GM19351 (cell line): ENCODE measurements at regions not wholly inside any gene's neighbourhood (a gene's known extent, or its start where the extent isn't known, plus 50 kb on each side); places are given as distances from the start of the nearest gene placed in this dataset.

Experiments used
- ATAC-seq: cut with Tn5 transposase; IDR thresholded peaks from one replicate; pipeline ENCODE4 v1.9.1; 2021; ENCODE audit warnings: mild to moderate bottlenecking, moderate library complexity; ENCODE audit not compliant: unreplicated experiment

DNA sequence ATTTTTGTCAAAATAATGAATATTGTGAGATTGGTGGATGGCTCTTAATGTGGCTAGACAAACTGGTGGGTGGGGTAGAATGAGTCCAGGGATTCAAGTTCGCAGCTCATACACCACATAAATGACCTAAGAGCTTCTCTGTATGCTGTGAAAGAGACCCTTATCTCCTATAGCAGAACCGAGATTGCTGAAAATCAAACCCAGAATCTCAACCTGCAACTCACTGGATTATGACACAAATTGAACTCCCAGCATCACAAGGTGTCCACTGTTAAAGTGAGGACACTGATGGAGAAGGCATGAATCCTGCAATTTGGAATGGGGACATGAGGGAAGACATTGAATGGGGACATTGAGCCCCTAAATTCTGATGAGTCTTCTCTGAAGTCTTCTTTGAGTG, 51.3 kb upstream of the CNKSR3 start:
- ATAC-seq, result no peak

GRCh38 chr6:154565331-154565730, 54.8 kb upstream of the CNKSR3 start:
- no peak for ATAC-seq

- ATAC-seq, result no peak
Measured at GRCh38 chr6:154566866-154567265, 56.4 kb upstream of the CNKSR3 start.

GRCh38 chr6:154567695-154568220, 57.3 kb upstream of the CNKSR3 start:
- ATAC-seq, result no peak

- no peak for ATAC-seq
Measured at GRCh38 chr6:154569156-154569862, 58.8 kb upstream of the CNKSR3 start.

DNA sequence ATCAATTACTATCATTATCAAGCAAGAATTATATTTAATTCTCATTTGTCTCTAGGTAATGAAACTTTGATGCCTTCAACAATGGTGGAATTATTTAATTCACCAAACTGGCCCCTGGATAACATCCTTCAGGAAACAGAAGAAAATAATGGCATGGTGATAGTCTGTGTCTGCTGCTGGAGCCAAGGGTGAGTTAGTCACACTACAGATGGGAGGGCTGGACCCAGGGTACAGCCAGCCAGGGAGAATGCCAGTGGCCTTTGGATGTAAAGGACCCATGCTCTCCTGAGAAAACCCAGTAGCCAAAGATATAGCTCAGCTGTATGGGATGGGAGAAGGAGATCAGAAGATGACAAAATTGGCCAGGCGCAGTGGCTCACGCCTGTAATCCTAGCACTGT, 60.0 kb upstream of the CNKSR3 start:
- ATAC-seq, result no peak

DNA sequence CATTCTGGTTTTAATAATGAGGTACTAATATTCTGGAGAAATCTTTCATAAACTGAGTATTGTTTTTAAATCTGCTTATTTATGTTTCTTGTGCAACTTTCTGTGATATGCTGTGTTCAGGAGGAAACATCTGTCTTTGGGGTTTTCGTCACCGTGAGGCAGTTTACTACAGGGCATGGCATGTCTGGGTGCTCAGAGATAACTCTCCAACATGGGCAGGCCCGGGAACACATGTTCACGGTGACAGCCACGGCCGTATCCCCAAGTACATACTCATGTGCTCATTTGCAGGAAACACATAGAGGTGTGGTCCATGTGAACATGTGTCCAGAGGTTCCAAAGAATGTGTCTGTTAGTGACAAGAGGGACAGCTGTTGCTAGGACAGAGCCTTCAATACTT, 62.1 kb upstream of the CNKSR3 start:
- no peak for ATAC-seq

DNA sequence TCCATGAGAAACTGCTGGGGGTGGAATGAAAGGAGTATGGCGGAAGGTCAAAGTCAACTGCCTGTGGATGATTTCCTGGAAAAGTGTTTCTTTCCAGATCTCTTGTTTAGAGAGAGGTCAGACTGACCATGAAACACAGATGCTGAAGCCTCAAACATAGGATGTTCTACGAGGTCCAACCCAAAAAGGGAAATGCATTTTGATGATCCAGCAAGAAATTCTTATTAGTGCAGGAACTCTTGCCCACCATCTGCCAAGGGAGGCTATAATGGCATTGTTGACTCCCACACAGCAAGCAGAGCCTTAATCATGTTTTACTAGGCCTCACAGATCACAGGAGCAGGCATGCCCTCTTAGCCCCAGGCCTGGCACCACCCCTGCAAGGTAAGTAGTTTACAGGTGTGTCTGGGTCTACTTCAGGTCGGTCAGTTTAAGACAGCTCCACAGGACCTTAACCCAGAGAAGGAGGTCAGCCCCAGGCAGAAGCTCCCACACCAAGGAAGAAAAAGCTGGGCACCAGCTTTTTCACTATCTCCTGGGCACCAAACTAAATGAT, 67.6 kb upstream of the CNKSR3 start:
- no peak for ATAC-seq

GRCh38 chr6:154579046-154579445, 68.6 kb upstream of the CNKSR3 start:
- no peak for ATAC-seq

DNA sequence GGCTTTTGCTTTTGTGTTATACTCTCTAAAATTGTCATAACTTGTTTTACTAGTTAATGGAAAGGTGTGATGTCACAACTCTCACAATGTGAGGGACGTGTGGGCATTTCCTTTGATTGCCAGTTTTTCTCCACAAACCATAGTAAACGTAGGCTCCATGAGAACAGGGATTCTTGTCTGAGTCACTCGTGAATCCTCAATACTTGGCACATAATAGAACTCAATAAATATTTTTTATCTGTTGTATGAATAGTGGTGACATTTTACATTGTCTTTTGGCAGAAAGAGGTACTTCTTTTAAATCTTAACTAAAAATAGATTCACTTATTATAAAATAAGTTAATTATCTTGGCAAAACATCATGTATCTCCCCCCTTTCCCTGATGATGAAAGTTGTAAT, 69.0 kb upstream of the CNKSR3 start:
- ATAC-seq, result no peak

DNA sequence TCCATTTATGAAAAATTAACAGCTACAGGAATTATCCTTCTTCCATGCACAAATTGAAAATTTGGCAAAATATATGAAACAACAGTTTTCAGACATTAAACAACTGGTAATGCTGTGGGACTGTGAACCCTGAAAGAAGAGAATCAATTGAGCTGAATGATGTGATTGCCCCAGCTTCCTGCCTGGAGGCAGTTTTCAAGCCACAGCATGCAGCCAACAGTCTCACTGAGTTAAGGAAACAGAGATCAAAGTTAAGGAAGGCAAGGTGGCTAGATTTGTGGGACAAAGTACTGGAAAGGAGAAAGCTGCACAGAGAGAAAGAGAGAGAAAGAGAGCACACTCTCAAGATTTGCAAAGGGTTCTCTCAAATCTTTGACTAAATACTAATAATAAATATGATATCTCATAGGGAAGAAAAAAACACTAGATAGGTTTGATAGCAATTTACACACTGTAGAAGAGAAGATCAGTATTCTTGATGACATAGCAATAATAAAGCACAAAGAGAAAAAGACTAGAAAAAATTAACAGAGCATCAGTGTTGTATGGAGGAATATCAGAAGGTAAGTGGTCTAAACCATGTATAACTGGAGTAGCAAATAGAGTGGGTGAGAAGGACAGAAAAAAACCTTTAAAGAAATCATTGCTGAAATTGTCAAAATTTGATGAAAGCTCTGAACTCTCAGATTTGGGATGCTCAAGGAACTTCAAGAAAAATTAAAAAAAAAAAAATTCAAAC, 70.1 kb upstream of the CNKSR3 start:
- no peak for ATAC-seq

GRCh38 chr6:154582696-154583095, 72.2 kb upstream of the CNKSR3 start:
- ATAC-seq, result no peak

DNA sequence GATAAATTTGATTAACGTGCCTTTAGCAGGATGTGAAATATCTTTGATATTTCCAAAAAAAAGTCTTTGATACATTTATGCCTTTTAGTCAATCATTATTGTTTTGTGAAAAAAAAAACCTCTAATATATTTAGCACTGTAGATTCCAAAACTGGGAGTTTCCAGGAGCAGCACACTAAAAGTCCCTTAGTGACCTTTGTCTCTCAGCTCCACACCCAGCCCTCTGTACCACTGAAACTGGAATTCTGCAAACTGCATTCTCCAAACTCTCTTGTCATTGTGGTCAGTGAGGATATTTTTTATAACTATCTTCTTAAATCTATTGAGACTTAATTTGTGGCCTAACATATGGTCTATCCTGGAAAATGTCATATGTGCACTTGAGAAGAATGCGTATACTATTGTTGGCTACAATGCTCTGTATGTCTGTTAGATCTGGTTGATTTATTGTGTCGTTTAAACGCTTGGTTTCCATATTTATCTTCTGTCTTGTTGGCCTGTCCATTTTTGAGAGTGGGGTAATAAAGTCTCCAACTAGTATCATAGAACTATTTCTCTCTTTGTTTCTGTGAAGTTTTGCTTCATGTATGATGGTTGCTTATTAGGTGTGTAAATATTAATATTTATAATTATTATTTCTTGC, 73.2 kb upstream of the CNKSR3 start:
- ATAC-seq, result no peak

DNA sequence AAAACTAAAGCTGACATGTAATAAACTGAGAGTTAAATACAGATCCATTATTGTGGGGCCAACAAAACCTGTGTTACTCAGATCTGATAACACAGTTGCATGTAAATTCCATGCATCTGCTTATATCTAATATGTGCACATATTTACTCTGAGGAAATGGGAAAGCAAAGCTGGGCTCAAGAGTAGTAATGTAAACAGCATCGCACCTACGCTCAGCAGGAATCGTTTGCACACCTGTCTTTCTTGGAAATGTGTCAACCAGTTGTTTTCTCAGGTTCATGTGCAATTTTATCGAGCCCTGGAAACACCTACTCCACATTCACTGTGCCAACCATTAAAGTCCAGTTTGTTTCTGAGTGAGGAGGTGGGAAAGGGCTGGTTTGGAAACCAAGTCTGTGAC, 80.3 kb upstream of the CNKSR3 start:
- no peak for ATAC-seq

GRCh38 chr6:154591234-154591633, 80.7 kb upstream of the CNKSR3 start:
- no peak for ATAC-seq

DNA sequence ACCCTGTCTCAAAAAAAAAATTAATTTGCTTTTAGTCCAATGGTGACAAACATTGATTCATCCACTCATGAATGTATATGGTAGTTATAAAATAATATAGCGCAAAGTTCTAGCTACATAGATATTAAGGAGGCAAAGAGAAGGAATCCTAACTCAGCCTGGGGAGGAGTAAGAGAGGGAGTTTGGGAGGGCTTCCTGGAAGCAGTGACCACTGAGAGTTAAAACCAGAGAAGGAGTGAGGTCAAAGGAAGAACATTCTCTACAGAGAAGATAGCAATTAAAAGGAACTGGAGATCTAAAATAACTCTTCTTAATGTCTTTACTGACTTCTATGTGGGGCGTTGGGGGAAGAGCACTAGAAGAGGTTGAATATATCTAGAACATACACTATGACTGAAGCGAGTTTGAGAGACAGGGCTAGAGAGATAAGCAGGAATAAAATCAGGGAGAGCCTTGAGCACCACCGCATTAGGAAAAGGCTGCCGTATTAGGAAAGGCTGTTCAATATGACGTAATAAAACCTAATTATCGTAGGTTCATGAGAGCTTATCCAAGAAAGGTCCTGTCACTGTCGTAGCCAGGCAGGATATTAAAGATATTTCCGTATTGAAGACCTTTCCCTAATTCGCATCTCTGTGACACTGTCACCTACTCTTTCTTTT, 81.8 kb upstream of the CNKSR3 start:
- ATAC-seq, result no peak

DNA sequence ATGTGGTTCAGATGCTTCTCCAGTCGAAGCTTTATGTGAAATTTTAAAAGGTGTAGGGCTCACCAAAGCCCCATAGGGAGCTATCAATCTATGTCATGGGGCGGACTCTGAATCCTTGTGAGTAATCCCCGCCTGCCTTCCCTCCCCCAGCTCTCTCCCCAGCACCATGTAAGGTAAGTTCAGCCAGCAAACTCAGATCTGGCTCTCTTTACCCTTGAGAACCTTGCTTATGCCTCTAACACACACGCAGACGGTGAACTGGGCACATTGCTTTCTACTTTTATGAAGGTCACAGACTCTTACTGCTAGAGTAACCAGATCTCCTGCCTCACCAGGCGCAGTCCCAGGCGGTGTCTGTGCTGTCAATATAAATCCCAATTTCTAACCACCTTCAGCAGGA, 82.6 kb upstream of the CNKSR3 start:
- ATAC-seq, result no peak

GRCh38 chr6:154594496-154595198, 84.2 kb upstream of the CNKSR3 start:
- no peak for ATAC-seq

DNA sequence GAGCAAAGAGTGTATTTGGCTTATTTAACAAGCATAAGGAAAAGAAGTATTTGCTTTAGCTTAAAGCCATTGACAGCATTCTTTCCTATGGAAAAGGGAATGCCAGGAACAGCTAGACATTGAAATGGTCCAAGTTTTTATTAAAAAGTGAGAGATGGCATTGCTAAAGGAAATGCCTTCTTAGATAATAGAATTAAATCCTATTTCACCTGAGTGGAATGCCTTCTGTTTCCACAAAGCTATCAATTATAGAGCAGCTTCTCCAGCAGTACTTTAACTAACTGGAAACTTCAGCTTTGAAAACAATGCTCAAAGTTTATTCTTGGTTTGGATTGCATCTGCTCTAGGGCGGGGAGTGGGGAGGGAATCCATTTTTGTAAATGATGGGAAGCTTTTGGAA, 85.1 kb upstream of the CNKSR3 start:
- ATAC-seq, result no peak

DNA sequence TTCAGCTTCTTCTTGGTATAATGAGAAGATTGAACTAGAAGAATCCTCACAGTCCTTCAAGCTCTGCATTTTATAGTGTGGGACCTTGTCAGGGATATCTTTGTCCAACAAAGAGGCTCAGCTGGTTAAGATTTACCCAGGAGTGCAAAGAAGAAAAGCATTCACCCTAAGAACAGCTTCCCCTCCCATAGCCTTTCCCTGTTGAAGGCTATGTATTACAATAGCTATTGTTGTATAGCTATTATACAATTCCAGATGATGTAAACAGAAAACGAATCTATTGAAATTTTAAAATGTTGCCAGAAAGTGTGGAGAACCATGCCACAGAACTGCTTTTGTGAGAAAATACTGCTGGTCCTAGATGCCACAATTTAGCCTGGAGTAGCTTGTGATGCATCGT, 85.5 kb upstream of the CNKSR3 start:
- ATAC-seq, result no peak
